H1 (cell line): ENCODE measurements at regions not wholly inside any gene's neighbourhood (a gene's known extent, or its start where the extent isn't known, plus 50 kb on each side); places are given as distances from the start of the nearest gene placed in this dataset.
"Not testable (repeated sequence)": the region's sequence is repeated elsewhere in the genome, so short reads cannot be mapped to it uniquely, and the experiment has no call there.

Experiments
- CTCF ChIA-PET: fragments of 300-600 bp; sonication (Branson Sonifier 250); formaldehyde crosslinking; loops from one replicate; lab custom pipeline; 2021; ENCODE audit not compliant: partially characterized antibody; lab: Charles Lee
- POLR2A ChIA-PET: fragments of 300-600 bp; sonication (Branson Sonifier 250); formaldehyde crosslinking; loops from one replicate; lab custom pipeline; 2021; ENCODE audit warnings: inconsistent platforms; ENCODE audit not compliant: partially characterized antibody; lab: Charles Lee
- DNase-seq, 2 experiments: peaks; one replicate each; pipeline versions ENCODE4 v3.0.0 to v3.0.0-alpha.2; 2010 to 2022; ENCODE audit warnings: low spot score in 2 of 2, low read depth in 1 of 2, mixed read lengths in 1 of 2
- FAIRE-seq: peaks from 2 replicates; lab custom pipeline; 2011; peaks lifted over from hg19 to GRCh38; lab: Jason Lieb, UNC
- H2AFZ ChIP-seq: 2 replicates; pipeline ENCODE4 v1.8.1; 2012; ENCODE audit warnings: low read length, inconsistent platforms
- H2AK5ac ChIP-seq: 2 replicates; pipeline ENCODE4 v1.6.1; 2013; ENCODE audit warnings: low read depth, low read length
- H2BK120ac ChIP-seq: replicated peaks from 2 replicates; pipeline ENCODE3; 2013; ENCODE audit warnings: low read depth, low read length, inconsistent platforms
- H2BK12ac ChIP-seq: 2 replicates; pipeline ENCODE4 v1.6.1; 2013; ENCODE audit warnings: low read depth, low read length
- H2BK15ac ChIP-seq: 2 replicates; pipeline ENCODE4 v1.6.1; 2013; ENCODE audit warnings: low read length
- H2BK20ac ChIP-seq: 2 replicates; pipeline ENCODE4 v1.6.1; 2013; ENCODE audit warnings: low read length
- H2BK5ac ChIP-seq: 2 replicates; pipeline ENCODE4 v1.6.1; 2013; ENCODE audit warnings: low read depth, low read length
- H3K14ac ChIP-seq: 2 replicates; pipeline ENCODE4 v1.6.1; 2013; ENCODE audit warnings: inconsistent platforms; ENCODE audit not compliant: insufficient read length
- H3K18ac ChIP-seq: 2 replicates; pipeline ENCODE4 v1.6.1; 2013; ENCODE audit warnings: low read length; ENCODE audit errors: extremely low read depth
- H3K23ac ChIP-seq: 2 replicates; pipeline ENCODE4 v1.6.1; 2013; ENCODE audit warnings: inconsistent platforms; ENCODE audit not compliant: insufficient read length
- H3K23me2 ChIP-seq: 2 replicates; pipeline ENCODE4 v1.6.1; 2013; ENCODE audit warnings: low read depth, low read length
- H3K27ac ChIP-seq: 2 replicates; pipeline ENCODE4 v1.6.1; 2011; ENCODE audit warnings: low read depth, low read length, inconsistent platforms
- H3K27me3 ChIP-seq, 4 experiments: replicated peaks in 1 of 4; 1 replicate in 1 of 4; 2 replicates in 3 of 4; pipeline versions ENCODE4 v1.6.1 to v1.8.1; 2011 to 2013; ENCODE audit warnings: low read length in 3 of 4, mild to moderate bottlenecking in 3 of 4, inconsistent platforms in 2 of 4, mixed read lengths in 2 of 4, moderate library complexity in 1 of 4; ENCODE audit not compliant: control insufficient read depth in 3 of 4, insufficient read depth in 3 of 4; ENCODE audit errors: extremely low read depth in 1 of 4
- H3K36me3 ChIP-seq, 4 experiments: 2 replicates each; pipeline versions ENCODE4 v1.6.1 to v1.8.1; 2011 to 2013; ENCODE audit warnings: mild to moderate bottlenecking in 4 of 4, low read length in 3 of 4, moderate library complexity in 2 of 4, control low read depth in 1 of 4, inconsistent platforms in 1 of 4; ENCODE audit not compliant: insufficient read depth in 4 of 4, control insufficient read depth in 2 of 4
- H3K4ac ChIP-seq: replicated peaks from 2 replicates; pipeline ENCODE3; 2013; ENCODE audit warnings: low read length, low read depth, mixed read lengths, inconsistent platforms; ENCODE audit not compliant: insufficient read length
- H3K4me1 ChIP-seq, 4 experiments: replicated peaks in 1 of 4; 1 replicate in 1 of 4; 2 replicates in 3 of 4; pipeline versions ENCODE4 v1.6.1 to v1.8.1; 2011 to 2013; ENCODE audit warnings: low read length in 3 of 4, inconsistent platforms in 2 of 4, mixed read lengths in 1 of 4; ENCODE audit not compliant: insufficient read depth in 4 of 4, control insufficient read depth in 3 of 4
- H3K4me2 ChIP-seq, 2 experiments: 2 replicates each; pipeline versions ENCODE4 v1.6.1 to v1.8.1; 2011 to 2013; ENCODE audit warnings: low read depth in 2 of 2, low read length in 2 of 2, control low read depth in 1 of 2, inconsistent platforms in 1 of 2, mild to moderate bottlenecking in 1 of 2; ENCODE audit not compliant: insufficient read depth in 1 of 2
- H3K4me3 ChIP-seq, 4 experiments: fragments of 200-600, 300-600 bp in 1 of 4; sonication (generic), shearing (Covaris generic), sonication (Bioruptor Twin) in 1 of 4; 2 replicates each; pipeline versions ENCODE4 v1.5.1 to v1.8.1; 2011 to 2016; ENCODE audit warnings: low read length in 4 of 4, low read depth in 3 of 4, control low read depth in 2 of 4, inconsistent platforms in 2 of 4, mild to moderate bottlenecking in 2 of 4, mixed read lengths in 1 of 4, moderate library complexity in 1 of 4; ENCODE audit not compliant: insufficient read depth in 2 of 4; ENCODE audit errors: extremely low read depth in 1 of 4
- H3K56ac ChIP-seq: replicated peaks from 2 replicates; pipeline ENCODE3; 2013; ENCODE audit warnings: low read depth, mild to moderate bottlenecking, mixed read lengths, low read length, inconsistent platforms; ENCODE audit not compliant: insufficient read length
- H3K79me1 ChIP-seq: 2 replicates; pipeline ENCODE4 v1.6.1; 2013; ENCODE audit warnings: low read depth, low read length, control low read depth
- H3K79me2 ChIP-seq, 2 experiments: 2 replicates each; pipeline versions ENCODE4 v1.6.1 to v1.8.1; 2012 to 2013; ENCODE audit warnings: low read length in 2 of 2, mild to moderate bottlenecking in 2 of 2, inconsistent platforms in 1 of 2; ENCODE audit not compliant: insufficient read depth in 2 of 2, control insufficient read depth in 1 of 2
- H3K9ac ChIP-seq, 4 experiments: replicated peaks in 1 of 4; 1 replicate in 1 of 4; 2 replicates in 3 of 4; pipeline versions ENCODE4 v1.6.1 to v1.8.1; 2011 to 2013; ENCODE audit warnings: low read depth in 3 of 4, low read length in 3 of 4, control low read depth in 2 of 4, mild to moderate bottlenecking in 2 of 4, moderate library complexity in 2 of 4, inconsistent platforms in 1 of 4; ENCODE audit errors: extremely low read depth in 1 of 4
- H3K9me3 ChIP-seq, 2 experiments: 2 replicates each; pipeline versions ENCODE4 v1.6.1 to v1.8.1; 2012 to 2013; ENCODE audit warnings: mild to moderate bottlenecking in 2 of 2, moderate library complexity in 2 of 2, control low read depth in 1 of 2, inconsistent platforms in 1 of 2, low read depth in 1 of 2, low read length in 1 of 2, mixed read lengths in 1 of 2; ENCODE audit not compliant: insufficient read depth in 2 of 2
- H4K20me1 ChIP-seq, 2 experiments: replicated peaks in 1 of 2; 2 replicates each; pipeline versions ENCODE3 to v1.8.1; 2011 to 2013; ENCODE audit warnings: inconsistent platforms in 2 of 2, low read length in 2 of 2, mild to moderate bottlenecking in 1 of 2; ENCODE audit not compliant: insufficient read depth in 2 of 2, control insufficient read depth in 1 of 2
- H4K5ac ChIP-seq: 2 replicates; pipeline ENCODE4 v1.6.1; 2013; ENCODE audit warnings: low read length, low read depth, mixed read lengths, inconsistent platforms; ENCODE audit not compliant: insufficient read length
- H4K8ac ChIP-seq: 2 replicates; pipeline ENCODE4 v1.8.0; 2013; ENCODE audit warnings: mild to moderate bottlenecking, moderate library complexity, low read length, inconsistent platforms; ENCODE audit not compliant: insufficient read depth; ENCODE audit errors: extremely low read depth
- H4K91ac ChIP-seq: replicated peaks from 2 replicates; pipeline ENCODE3; 2013; ENCODE audit warnings: low read length, mixed read lengths, inconsistent platforms; ENCODE audit not compliant: insufficient read length
- WGBS, 2 experiments: shearing (Covaris generic) in 1 of 2; methylation state at CpG; one replicate each; pipeline versions ENCODE4 v1.1.6 to v1.1.7; 2013 to 2015; ENCODE audit warnings: low lambda C conversion rate in 2 of 2, mixed read lengths in 2 of 2, inconsistent platforms in 1 of 2, low coverage in 1 of 2, missing lambda C conversion rate in 1 of 2; ENCODE audit not compliant: insufficient replicate concordance in 2 of 2, insufficient coverage in 1 of 2, insufficient read length in 1 of 2; ENCODE audit errors: extremely low coverage in 1 of 2, missing lambda C conversion rate in 1 of 2; 5-methylcytosine and 5-hydroxymethylcytosine counted together

DNA sequence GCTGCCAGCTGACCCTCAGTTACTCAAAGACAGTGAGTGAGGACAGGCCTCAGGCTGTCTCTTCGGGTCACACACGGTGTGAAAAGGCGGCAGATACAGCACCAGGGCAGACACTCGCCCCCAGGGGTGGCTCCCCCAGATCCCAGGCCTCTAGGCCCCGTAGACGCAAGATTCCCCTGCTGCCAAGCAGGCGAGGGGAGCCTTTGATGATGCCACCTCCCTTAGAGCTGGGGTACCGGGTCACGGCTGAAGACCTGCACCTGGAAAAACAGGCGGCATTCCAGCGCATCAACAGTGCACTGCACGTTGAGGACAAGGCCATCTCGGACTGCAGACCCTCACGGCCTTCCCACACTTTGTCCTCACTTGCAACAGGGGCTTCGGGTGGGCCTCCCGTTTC is 147.5 kb upstream of the C1QTNF3 start:
- H2BK12ac ChIP-seq, H3K14ac ChIP-seq, H2BK20ac ChIP-seq, H2AFZ ChIP-seq, H3K56ac ChIP-seq, POLR2A ChIA-PET, H2AK5ac ChIP-seq, H3K4ac ChIP-seq, H4K91ac ChIP-seq, H3K27ac ChIP-seq, FAIRE-seq, H3K27me3 ChIP-seq, H4K20me1 ChIP-seq, H2BK5ac ChIP-seq, H3K23ac ChIP-seq, H3K79me2 ChIP-seq, H4K8ac ChIP-seq, H3K4me3 ChIP-seq, H3K79me1 ChIP-seq, H3K4me2 ChIP-seq, H4K5ac ChIP-seq, H3K18ac ChIP-seq, H3K9ac ChIP-seq, H3K36me3 ChIP-seq, H2BK120ac ChIP-seq, H3K23me2 ChIP-seq, DNase-seq, H2BK15ac ChIP-seq: not testable (repeated sequence)
- Histone ChIP-seq H3K9me3 (peaks cover 7 to 14% of the 10 kb centered on the region in 2 experiments; a peak in 3 of 4 replicates), H3K4me1 (peaks cover 2 to 18% (median 6%) of the 10 kb centered on the region in 4 experiments; a peak in 5 of 7 replicates)
- CTCF ChIA-PET = interaction anchor here (1.1 to 1.3 kb wide), 2 partner anchors 193 to 261 kb away, joined by 3 read pairs; no protein-coding TSS in a partner anchor
- 93% methylated on average over 14 of the region's 16 CpGs; no CpG with 5 or more reads in 1 of the 2 experiments for WGBS, 2 experiments

DNA sequence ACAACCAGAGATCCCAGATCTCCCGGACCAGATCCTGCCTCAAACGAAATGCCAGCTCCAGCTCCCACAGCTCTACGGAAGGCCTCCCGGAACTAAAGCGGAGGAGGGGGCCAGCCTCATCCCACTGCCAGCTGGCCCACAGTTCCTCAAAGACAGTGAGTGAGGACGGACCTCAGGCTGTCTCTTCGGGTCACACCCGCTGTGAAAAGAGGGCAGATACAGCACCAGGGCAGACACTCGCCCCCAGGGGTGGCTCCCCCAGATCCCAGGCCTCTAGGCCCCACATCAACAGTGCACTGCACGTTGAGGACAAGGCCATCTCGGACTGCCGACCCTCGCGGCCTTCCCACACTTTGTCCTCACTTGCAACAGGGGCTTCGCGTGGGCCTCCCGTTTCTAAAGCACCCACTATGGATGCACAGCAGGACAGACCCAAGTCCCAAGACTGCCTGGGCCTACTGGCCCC is 148.3 kb upstream of the C1QTNF3 start:
- POLR2A ChIA-PET = interaction anchor here (0.6 kb wide), 1 partner anchor 494 kb away, joined by 4 read pairs; no protein-coding TSS in a partner anchor
- not testable (repeated sequence) for FAIRE-seq, H3K27ac ChIP-seq

More for the DNA sequence above, 148.3 kb upstream of the C1QTNF3 start:
- not testable (repeated sequence) for H3K56ac ChIP-seq, H4K5ac ChIP-seq, H2BK120ac ChIP-seq, H3K36me3 ChIP-seq, H4K91ac ChIP-seq, H3K4me2 ChIP-seq, H3K23ac ChIP-seq, H2BK20ac ChIP-seq, H3K23me2 ChIP-seq, H3K14ac ChIP-seq, H2BK12ac ChIP-seq, H3K18ac ChIP-seq, H3K4ac ChIP-seq, H3K4me3 ChIP-seq, H2AFZ ChIP-seq, H3K79me1 ChIP-seq, H2AK5ac ChIP-seq, H4K20me1 ChIP-seq, H3K79me2 ChIP-seq, H3K27me3 ChIP-seq
- Histone ChIP-seq H4K8ac (peak overlapping the region; percentile 39; the same call in 1 of the 2 replicates), H3K9ac (0 out of 7 replicates have a peak overlapping the region, but pooled peaks of 1 of the 4 experiments have one; percentile 3), H2BK15ac (0 out of 2 replicates have a peak overlapping the region, but pooled peaks have one; percentile 19), H2BK5ac (0 out of 2 replicates have a peak overlapping the region, but pooled peaks have one; percentile 40), H3K9me3 (peaks cover 7 to 14% of the 10 kb centered on the region in 2 experiments; a peak in 3 of 4 replicates), H3K4me1 (peaks cover 2 to 18% (median 6%) of the 10 kb centered on the region in 4 experiments; a peak in 5 of 7 replicates)
- DNase-seq = peak in 1 of 2 experiments; percentile 85
- CTCF ChIA-PET = interaction anchor here (0.6 to 1.1 kb wide), 2 partner anchors 194 to 303 kb away, joined by 3 read pairs; no protein-coding TSS in a partner anchor
- 90% methylated on average over 17 of the region's 17 CpGs; no CpG with 5 or more reads in 1 of the 2 experiments for whole genome bisulfite sequencing, 2 experiments
